ENCODE measurements at regions not wholly inside any gene's neighbourhood (a gene's known extent, or its start where the extent isn't known, plus 50 kb on each side); places are given as distances from the start of the nearest gene placed in this dataset.
"Not testable (repeated sequence)": the region's sequence is repeated elsewhere in the genome, so short reads cannot be mapped to it uniquely, and the experiment has no call there.

DNA sequence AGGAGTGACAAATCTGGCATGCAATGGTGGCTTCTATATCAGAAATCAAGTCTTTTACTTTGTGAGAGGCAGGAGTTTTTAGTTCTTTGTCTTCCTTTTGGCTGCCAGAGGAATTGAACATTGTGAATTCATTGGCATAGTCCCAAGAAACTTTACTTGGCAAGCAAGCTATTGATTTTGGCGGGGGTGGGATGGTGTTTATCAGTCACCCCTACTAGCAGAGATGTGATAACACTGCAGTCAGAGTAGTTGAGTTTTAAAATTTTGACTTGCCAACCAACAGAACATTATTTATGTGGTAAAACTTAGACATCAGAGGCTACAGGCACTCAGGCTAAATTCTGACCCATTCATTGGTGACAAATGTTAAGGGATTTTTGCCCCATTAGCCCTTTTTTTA, 129.2 kb downstream of the FAM72B start:
- DNase-seq = not testable (repeated sequence)

GRCh38 chr1:121066925-121067324, 117.2 kb downstream of the FAM72B start:
- not testable (repeated sequence) for DNase-seq

GRCh38 chr1:121068738-121069499, 115.2 kb downstream of the FAM72B start:
- not testable (repeated sequence) for DNase-seq

DNA sequence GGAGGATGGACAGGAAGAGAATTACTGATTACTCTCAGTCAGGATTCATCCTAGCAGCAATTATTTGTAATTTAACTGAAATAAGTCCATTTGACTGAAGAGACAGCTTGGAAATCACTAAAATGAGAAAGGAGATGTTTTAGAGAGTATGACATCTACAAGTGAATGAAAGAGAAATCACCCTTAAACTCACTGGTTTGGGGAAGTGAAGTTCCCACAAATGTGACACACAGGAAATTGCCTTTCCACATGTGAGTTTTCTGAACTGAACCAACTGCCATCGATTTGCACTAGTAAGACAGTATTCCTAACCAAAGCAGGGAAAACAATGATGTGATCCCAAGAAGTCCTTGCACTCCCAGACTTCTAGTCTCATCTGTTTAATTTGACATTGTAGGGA, 110.3 kb downstream of the FAM72B start:
- not testable (repeated sequence) for DNase-seq

GRCh38 chr1:121075254-121075805, 108.8 kb downstream of the FAM72B start:
- DNase-seq = not testable (repeated sequence)

DNA sequence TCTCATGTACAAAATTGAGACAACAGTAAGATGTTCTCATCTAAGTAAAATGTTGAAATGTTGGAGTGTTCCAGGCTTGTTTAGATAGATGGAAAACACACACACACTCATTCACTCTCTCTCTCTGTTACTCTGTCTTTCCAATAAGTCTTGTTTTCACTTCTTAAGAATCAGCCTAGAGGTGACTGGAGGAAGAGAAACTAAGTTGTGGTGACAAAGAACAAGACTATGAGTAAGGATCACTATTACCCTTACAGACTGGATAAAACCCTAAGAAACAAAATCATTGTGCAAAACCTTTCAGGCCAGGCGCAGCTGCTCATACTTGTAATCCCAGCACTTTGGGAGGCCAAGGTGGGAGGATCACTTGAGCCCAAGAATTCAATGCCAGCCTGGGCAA, 107.5 kb downstream of the FAM72B start:
- not testable (repeated sequence) for DNase-seq

DNA sequence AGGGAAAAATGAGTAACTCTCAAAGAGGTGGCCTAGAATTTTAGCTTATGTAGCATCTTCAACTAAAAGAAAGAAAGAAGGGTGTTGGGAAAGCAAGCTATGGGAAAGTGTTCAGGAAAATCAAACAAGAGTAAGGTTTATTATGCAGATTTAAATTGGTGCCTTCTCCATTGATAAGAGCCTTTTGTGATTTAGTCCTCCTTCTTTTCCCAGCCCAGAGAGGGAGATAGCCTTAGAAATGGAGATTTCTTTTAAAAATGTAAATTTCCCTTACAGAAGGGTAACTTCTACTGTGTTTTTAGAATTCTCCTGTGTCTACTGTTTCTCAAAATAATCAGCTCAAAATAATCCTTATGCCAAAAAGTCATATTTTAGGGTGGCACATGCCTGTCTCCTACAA, 104.5 kb downstream of the FAM72B start:
- DNase-seq = not testable (repeated sequence)

GRCh38 chr1:121080197-121080903, 103.8 kb downstream of the FAM72B start:
- DNase-seq = peak; percentile 21

DNA sequence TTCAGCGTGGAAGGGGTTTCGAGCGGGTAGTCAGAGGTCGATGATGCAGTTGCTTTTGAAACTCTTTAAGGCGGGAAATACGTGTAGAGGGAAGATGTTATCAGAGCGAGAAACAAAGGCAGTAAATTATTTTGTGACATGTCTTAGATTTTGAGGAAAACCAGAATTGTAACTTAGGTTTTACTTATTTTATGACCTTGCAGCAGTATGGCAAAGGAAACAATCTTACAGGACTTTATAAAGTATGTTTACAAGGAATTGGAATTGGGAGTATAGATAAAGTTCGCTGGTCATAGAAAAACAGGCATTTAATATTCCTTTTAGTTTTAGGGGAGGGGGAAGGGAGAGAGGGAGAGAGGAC, 103.3 kb downstream of the FAM72B start:
- not testable (repeated sequence) for DNase-seq

- DNase-seq = not testable (repeated sequence)
Measured at GRCh38 chr1:121081625-121082199, 102.4 kb downstream of the FAM72B start.

DNA sequence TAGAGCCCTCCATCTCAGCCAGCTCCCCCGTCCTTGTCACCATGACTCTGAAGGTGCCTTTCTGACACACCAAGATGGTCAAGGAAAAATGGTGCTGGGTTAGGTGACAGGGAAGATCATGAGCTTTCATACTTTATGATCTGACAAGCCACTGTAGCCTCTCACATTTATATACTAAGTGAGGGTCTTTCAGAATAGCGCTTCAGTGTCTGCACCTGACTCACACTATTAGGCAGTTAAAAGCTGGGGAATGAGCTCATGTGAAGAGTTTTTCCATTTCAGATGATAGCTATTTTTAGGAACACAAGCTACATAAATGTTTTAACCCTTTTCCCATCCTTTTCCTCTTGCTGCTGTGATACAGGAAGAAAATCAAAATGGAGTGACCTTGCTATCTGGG, 101.1 kb downstream of the FAM72B start:
- DNase-seq = not testable (repeated sequence)

DNA sequence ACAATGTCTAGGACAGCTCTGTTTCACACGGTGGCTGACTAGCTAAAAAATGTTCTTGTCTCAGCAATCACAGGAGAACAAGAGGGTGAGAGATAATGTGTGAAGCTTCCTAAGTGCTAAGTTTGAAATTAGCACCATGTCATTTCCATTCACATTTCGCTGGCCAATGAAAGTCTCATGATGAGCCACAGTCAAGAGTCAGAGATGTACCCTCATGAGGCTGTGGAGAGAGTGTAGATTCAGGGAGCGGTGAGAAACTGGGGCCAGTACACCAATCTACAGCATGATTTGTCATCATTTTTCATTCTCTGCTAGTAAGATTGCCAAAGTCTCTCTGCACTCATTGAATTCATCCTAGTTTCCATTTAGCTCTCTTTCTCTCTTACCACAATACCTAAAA, 97.9 kb downstream of the FAM72B start:
- not testable (repeated sequence) for DNase-seq

GRCh38 chr1:121087221-121087620, 96.9 kb downstream of the FAM72B start:
- not testable (repeated sequence) for DNase-seq

- not testable (repeated sequence) for DNase-seq
Measured at GRCh38 chr1:121088568-121088967, 95.6 kb downstream of the FAM72B start.

DNA sequence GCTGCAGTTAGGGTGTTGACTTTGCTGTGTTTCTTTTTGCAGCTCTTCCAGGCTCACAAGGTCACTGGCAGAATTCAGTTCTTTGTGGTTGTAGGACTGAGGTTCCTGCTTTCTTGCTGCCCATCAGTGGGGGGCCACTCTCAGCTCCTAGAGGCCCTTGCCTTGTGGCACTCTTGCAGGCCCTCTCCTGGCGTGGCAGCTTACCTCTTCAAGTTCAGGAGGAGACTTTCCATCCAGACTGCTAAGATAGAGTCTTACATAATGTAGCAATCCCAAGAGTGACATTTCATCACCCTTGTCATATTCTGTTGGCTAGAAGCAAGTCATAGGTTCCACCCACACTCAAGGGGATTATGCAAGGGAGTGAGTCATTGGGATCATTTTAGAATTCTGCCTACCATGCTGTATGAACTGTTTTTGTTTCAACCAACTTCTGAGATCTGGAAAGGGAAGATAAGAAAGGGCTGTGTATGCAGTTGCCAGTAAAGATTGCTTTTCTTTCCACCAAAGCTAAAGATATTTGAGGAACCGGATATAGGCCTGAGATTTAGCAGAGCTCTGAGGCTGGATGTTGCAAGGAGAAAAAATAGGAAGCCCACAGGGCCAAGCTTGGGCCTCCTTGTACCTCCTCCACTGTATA, 91.7 kb downstream of the FAM72B start:
- DNase-seq = peak; percentile 10

DNA sequence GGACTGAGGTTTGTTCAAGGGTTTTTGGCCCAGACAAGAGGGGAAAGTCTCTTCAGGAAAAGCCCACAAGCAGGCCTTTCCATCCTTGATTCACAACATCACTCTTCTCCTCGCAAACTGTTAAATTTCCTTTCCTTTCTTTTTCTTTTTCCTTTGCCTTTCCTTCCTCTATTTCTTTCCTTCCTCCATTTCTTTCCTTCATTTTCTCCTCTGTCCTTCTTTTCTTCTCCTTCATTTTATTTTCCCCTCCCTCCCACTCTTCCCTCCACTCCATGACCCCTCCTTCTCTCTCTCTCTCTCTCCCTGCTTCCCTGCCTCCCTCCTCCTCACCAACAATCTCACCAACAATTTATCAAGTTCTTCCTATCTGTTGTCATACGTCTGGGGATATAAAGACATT, 89.1 kb downstream of the FAM72B start:
- DNase-seq = not testable (repeated sequence)

DNA sequence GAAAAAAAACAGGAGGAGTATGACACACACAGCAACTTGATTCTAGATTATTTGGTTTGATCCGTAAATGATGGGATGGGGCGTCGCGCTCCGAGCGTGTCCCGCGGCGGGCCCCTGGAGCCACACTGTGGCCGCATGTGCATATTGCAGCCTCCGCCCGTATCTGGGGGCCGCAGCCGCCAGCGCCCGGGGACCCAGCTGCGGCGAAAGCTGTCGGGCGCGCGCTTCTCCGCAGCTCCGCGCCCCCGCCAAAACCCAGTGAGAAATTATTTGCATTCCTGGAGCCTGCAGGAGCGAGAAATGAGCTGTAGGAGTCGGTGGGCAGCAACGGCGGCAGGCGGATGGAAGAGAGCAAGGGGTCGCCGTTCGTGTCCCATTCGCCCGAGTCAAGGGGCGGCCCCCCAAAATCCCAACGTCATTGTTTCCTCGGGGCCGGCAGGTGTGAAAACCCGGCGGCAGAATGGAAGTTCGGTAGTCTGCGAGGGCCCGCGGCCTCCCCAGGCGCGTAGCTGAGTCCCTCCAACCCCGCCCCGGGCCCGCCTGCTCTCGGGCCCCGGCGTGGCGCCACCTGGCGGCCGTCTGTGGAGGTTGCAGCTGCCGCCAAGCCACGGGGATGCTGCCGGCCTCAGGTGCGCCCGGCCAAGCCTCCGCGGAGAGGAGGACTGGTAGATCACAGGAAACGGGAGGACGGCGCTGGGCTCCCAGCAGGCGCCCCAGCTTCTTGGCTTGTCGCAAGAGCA, 86.8 kb downstream of the FAM72B start:
- DNase-seq = peak; percentile 87

DNA sequence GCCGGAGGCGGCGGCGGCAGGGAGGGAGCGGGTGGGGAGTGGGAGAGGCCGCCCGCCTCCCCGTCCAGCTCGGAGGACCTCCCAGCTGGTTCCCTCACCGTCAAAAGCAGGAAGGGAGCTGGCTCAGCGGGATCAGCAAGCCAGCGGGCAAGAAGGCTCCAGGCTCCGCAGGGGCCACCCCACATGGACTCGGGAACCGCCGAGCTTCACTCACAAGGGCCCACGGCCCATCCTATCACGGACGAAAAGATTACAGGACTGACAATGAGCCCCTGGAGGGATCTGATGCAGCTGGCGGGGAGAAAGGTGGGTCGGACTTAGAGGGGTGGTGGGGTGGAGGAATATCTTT, 86.3 kb downstream of the FAM72B start:
- DNase-seq = not testable (repeated sequence)

DNA sequence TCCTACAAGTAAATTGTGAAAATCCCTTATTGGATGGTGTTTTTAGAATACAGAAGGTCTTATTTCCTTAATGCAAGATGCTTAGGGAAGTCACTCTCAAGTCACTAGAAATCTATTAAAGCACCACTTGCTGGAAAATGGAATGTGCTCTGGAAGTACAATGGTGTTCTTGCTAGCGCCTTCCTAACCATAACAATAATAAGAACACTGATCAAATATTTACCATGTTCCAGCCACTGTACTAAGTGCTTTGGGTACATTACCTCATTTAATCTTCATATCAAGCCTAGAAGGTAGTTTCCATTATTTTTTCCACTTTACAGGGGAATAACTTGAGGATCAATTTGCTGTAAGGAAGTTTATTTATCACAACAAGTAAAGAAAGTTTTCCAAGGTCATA, 75.1 kb downstream of the FAM72B start:
- not testable (repeated sequence) for DNase-seq

GRCh38 chr1:121116522-121117297, 67.4 kb downstream of the FAM72B start:
- peak; percentile 1 for DNase-seq

DNA sequence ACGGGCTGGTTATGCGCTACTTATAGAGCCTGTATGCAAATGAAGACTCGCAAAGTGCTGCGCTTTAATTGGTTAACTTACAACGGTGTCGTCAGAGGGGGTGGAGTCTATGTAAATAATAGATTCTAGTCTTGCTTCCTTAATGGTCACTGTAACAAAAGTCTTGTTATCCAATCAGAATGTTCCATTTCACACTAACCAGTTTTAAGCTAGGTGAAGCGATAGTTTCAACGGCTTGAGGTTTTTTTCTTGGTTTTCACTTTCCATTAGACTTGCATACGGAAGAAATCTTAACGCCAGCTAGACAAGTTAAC, 66.9 kb downstream of the FAM72B start:
- not testable (repeated sequence) for DNase-seq

Measured in CD4-positive, alpha-beta T cell treated with Interleukin-21 for 1 hour (primary cell).